HUES48 (cell line): ENCODE measurements at regions not wholly inside any gene's neighbourhood (a gene's known extent, or its start where the extent isn't known, plus 50 kb on each side); places are given as distances from the start of the nearest gene placed in this dataset.
"Not testable (repeated sequence)": the region's sequence is repeated elsewhere in the genome, so short reads cannot be mapped to it uniquely, and the experiment has no call there.

Source experiments
- H3K27ac ChIP-seq: one replicate; pipeline ENCODE4 v1.7.0; 2013; ENCODE audit warnings: low read depth, low read length, inconsistent platforms
- H3K27me3 ChIP-seq: 2 replicates; pipeline ENCODE4 v1.6.1; 2013; ENCODE audit warnings: mild to moderate bottlenecking, low read length; ENCODE audit not compliant: control insufficient read depth, insufficient read depth
- H3K36me3 ChIP-seq: 2 replicates; pipeline ENCODE4 v1.6.1; 2013; ENCODE audit warnings: low read length; ENCODE audit not compliant: control insufficient read depth, insufficient read depth
- H3K4me1 ChIP-seq: 2 replicates; pipeline ENCODE4 v1.6.1; 2013; ENCODE audit warnings: mild to moderate bottlenecking, low read length; ENCODE audit not compliant: control insufficient read depth, insufficient read depth
- H3K4me3 ChIP-seq: 2 replicates; pipeline ENCODE4 v1.5.1; 2013; ENCODE audit warnings: mild to moderate bottlenecking, low read depth, low read length
- H3K9ac ChIP-seq: 2 replicates; pipeline ENCODE4 v1.6.1; 2013; ENCODE audit warnings: mild to moderate bottlenecking, low read depth, low read length, moderate library complexity
- H3K9me3 ChIP-seq: 2 replicates; pipeline ENCODE4 v1.6.1; 2013; ENCODE audit warnings: low read length; ENCODE audit not compliant: control insufficient read depth, insufficient read depth

GRCh38 chr2:2591542-2591940, 260.5 kb upstream of the MYT1L start:
- H3K9me3 ChIP-seq: no peaks in the 10 kb centered on the region
- H3K27ac ChIP-seq: no peak overlapping the region
- no peaks in the 10 kb centered on the region for H3K4me1 ChIP-seq
- no peaks in the 10 kb centered on the region for H3K36me3 ChIP-seq
- H3K27me3 ChIP-seq: no peaks in the 10 kb centered on the region
- no peak overlapping the region for H3K4me3 ChIP-seq
- no peak overlapping the region for H3K9ac ChIP-seq

- H3K4me1 ChIP-seq: no peaks in the 10 kb centered on the region
- H3K27me3 ChIP-seq: no peaks in the 10 kb centered on the region
- H3K27ac ChIP-seq: no peak overlapping the region
- H3K36me3 ChIP-seq: no peaks in the 10 kb centered on the region
- H3K9ac ChIP-seq: no peak overlapping the region
- H3K4me3 ChIP-seq: no peak overlapping the region
- no peaks in the 10 kb centered on the region for H3K9me3 ChIP-seq
Observed at GRCh38 chr2:2590841-2591541, 259.9 kb upstream of the MYT1L start.

GRCh38 chr2:2590141-2590540, 259.1 kb upstream of the MYT1L start:
- Histone ChIP-seq H3K27ac (no peak overlapping the region), H3K9ac (no peak overlapping the region), H3K4me3 (no peak overlapping the region), H3K9me3 (no peaks in the 10 kb centered on the region), H3K27me3 (no peaks in the 10 kb centered on the region), H3K36me3 (no peaks in the 10 kb centered on the region), H3K4me1 (no peaks in the 10 kb centered on the region)

- H3K9ac ChIP-seq: no peak overlapping the region
- no peaks in the 10 kb centered on the region for H3K27me3 ChIP-seq
- no peaks in the 10 kb centered on the region for H3K4me1 ChIP-seq
- H3K9me3 ChIP-seq: no peaks in the 10 kb centered on the region
- no peak overlapping the region for H3K27ac ChIP-seq
- no peaks in the 10 kb centered on the region for H3K36me3 ChIP-seq
- no peak overlapping the region for H3K4me3 ChIP-seq
Observed at GRCh38 chr2:2588777-2589176, 257.7 kb upstream of the MYT1L start.

- no peaks in the 10 kb centered on the region for H3K9me3 ChIP-seq
Observed at GRCh38 chr2:2587354-2587753, 256.3 kb upstream of the MYT1L start.

GRCh38 chr2:2586931-2587330, 255.9 kb upstream of the MYT1L start:
- H3K36me3 ChIP-seq: no peaks in the 10 kb centered on the region
- H3K4me1 ChIP-seq: no peaks in the 10 kb centered on the region
- no peak overlapping the region for H3K27ac ChIP-seq
- no peak overlapping the region for H3K9ac ChIP-seq
- H3K4me3 ChIP-seq: no peak overlapping the region
- H3K9me3 ChIP-seq: no peaks in the 10 kb centered on the region
- no peaks in the 10 kb centered on the region for H3K27me3 ChIP-seq

More at GRCh38 chr2:2587354-2587753, 256.3 kb upstream of the MYT1L start:
- no peak overlapping the region for H3K4me3 ChIP-seq
- H3K27me3 ChIP-seq: no peaks in the 10 kb centered on the region
- H3K9ac ChIP-seq: no peak overlapping the region
- H3K36me3 ChIP-seq: no peaks in the 10 kb centered on the region
- no peak overlapping the region for H3K27ac ChIP-seq
- no peaks in the 10 kb centered on the region for H3K4me1 ChIP-seq

GRCh38 chr2:2586068-2586776, 255.1 kb upstream of the MYT1L start:
- H3K27me3 ChIP-seq: no peaks in the 10 kb centered on the region
- no peaks in the 10 kb centered on the region for H3K4me1 ChIP-seq
- H3K4me3 ChIP-seq: no peak overlapping the region
- no peak overlapping the region for H3K27ac ChIP-seq
- H3K36me3 ChIP-seq: no peaks in the 10 kb centered on the region
- H3K9me3 ChIP-seq: no peaks in the 10 kb centered on the region
- no peak overlapping the region for H3K9ac ChIP-seq

- H3K4me3 ChIP-seq: no peak overlapping the region
- H3K27me3 ChIP-seq: no peaks in the 10 kb centered on the region
Observed at GRCh38 chr2:2582998-2583545, 252.0 kb upstream of the MYT1L start.

GRCh38 chr2:2581331-2582159, 250.5 kb upstream of the MYT1L start:
- Histone ChIP-seq H3K36me3 (no peaks in the 10 kb centered on the region), H3K4me3 (no peak overlapping the region), H3K9me3 (no peaks in the 10 kb centered on the region), H3K27ac (no peak overlapping the region), H3K27me3 (no peaks in the 10 kb centered on the region), H3K4me1 (no peaks in the 10 kb centered on the region), H3K9ac (no peak overlapping the region)

More at GRCh38 chr2:2582998-2583545, 252.0 kb upstream of the MYT1L start:
- Histone ChIP-seq H3K9me3 (no peaks in the 10 kb centered on the region), H3K4me1 (no peaks in the 10 kb centered on the region), H3K36me3 (no peaks in the 10 kb centered on the region), H3K9ac (no peak overlapping the region), H3K27ac (no peak overlapping the region)

GRCh38 chr2:2580841-2581240, 249.8 kb upstream of the MYT1L start:
- not testable (repeated sequence) for H3K4me1 ChIP-seq, H3K36me3 ChIP-seq, H3K4me3 ChIP-seq, H3K27me3 ChIP-seq, H3K27ac ChIP-seq, H3K9me3 ChIP-seq, H3K9ac ChIP-seq
